Spleen (tissue), 7 donors: ENCODE measurements at regions not wholly inside any gene's neighbourhood (a gene's known extent, or its start where the extent isn't known, plus 50 kb on each side); places are given as distances from the start of the nearest gene placed in this dataset.

Experiments
- POLR2AphosphoS5 ChIP-seq, 3 donors: sonication (generic); formaldehyde crosslinking; IDR thresholded peaks; one replicate each; pipeline ENCODE4 v1.5.1; 2017; ENCODE audit warnings: antibody characterized with exemption in 3 of 3
- TF ChIP-seq, protein P1 (sequence below), 11 experiments: fragments of 200-600 bp in 7 of 11; fragments of 450-650 bp in 4 of 11; sonication (generic) in 4 of 11; IDR thresholded peaks in 8 of 11; conservative IDR thresholded peaks in 3 of 11; 1 replicate in 7 of 11; 2 replicates in 4 of 11; pipeline versions ENCODE4 v1.4.0 to v1.8.0; 2016 to 2021; ENCODE audit warnings: antibody characterized with exemption in 11 of 11, inconsistent platforms in 4 of 11, mild to moderate bottlenecking in 1 of 11
- donor health status: DM: no; HTN: no; CAD: no; lungs with moderate emphysema.
- donor health status: DM: no; HTN: no; CAD: no.
- donor health status: DM: no; HTN: no; CAD: no.

DNA sequence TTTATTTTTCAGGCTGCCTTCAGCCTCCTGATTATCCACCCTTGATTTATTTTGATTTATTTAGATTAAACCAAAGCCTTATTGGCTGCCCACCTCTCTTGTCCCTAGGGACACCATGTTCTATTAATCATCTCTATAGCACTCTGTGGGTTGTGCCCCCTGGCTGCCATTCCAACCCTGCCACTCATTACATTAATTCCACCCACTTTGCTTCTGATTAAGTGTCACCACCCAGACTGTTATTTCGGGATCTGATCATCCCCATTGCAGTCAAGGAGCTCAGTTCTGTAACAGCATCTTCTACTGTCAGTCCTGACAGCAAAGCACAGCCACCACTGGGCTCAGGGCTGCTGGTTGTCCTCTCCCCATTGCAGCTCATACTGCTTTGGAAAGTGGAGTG is 175.1 kb upstream of the DDX18 start:
- TF ChIP-seq, protein P1, sequence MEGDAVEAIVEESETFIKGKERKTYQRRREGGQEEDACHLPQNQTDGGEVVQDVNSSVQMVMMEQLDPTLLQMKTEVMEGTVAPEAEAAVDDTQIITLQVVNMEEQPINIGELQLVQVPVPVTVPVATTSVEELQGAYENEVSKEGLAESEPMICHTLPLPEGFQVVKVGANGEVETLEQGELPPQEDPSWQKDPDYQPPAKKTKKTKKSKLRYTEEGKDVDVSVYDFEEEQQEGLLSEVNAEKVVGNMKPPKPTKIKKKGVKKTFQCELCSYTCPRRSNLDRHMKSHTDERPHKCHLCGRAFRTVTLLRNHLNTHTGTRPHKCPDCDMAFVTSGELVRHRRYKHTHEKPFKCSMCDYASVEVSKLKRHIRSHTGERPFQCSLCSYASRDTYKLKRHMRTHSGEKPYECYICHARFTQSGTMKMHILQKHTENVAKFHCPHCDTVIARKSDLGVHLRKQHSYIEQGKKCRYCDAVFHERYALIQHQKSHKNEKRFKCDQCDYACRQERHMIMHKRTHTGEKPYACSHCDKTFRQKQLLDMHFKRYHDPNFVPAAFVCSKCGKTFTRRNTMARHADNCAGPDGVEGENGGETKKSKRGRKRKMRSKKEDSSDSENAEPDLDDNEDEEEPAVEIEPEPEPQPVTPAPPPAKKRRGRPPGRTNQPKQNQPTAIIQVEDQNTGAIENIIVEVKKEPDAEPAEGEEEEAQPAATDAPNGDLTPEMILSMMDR (IDR thresholded peaks at IDR 0.05 in 8 of 11, conservative IDR thresholded peaks at IDR 0.05 in 3 of 11): no peak
- TF ChIP-seq POLR2AphosphoS5 (IDR thresholded peaks at IDR 0.05): no peak
